GM19328 (cell line): ENCODE measurements at regions not wholly inside any gene's neighbourhood (a gene's known extent, or its start where the extent isn't known, plus 50 kb on each side); places are given as distances from the start of the nearest gene placed in this dataset.
"Not testable (repeated sequence)": the region's sequence is repeated elsewhere in the genome, so short reads cannot be mapped to it uniquely, and the experiment has no call there.

Source experiments
- ATAC-seq: cut with Tn5 transposase; IDR thresholded peaks from one replicate; pipeline ENCODE4 v1.9.1; 2021; ENCODE audit warnings: mild to moderate bottlenecking, moderate library complexity; ENCODE audit not compliant: unreplicated experiment

- ATAC-seq = no peak
Measured at GRCh38 chr4:155473420-155474095, 96.8 kb upstream of the MAP9 start.

- ATAC-seq = no peak
Measured at GRCh38 chr4:155468282-155468681, 91.5 kb upstream of the MAP9 start.

DNA sequence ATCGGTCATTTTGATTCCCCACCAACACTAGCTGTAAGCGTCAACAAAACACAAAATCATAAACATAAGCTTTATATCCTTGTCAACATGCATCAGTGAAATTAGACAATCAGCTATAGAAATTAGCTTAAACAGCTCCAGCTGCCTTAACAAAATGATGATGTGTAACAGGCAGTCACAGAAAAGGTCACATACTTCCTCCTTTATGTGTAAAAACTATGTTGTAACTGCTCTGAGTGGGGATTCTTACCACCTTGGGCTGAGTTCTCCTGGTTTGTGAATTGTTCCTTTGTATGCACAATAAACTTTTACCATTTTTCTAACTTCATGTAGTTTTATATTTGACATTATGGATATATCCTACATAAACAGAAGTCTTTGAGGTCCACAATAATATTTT lies 73.9 kb upstream of the MAP9 start:
- no peak for ATAC-seq

DNA sequence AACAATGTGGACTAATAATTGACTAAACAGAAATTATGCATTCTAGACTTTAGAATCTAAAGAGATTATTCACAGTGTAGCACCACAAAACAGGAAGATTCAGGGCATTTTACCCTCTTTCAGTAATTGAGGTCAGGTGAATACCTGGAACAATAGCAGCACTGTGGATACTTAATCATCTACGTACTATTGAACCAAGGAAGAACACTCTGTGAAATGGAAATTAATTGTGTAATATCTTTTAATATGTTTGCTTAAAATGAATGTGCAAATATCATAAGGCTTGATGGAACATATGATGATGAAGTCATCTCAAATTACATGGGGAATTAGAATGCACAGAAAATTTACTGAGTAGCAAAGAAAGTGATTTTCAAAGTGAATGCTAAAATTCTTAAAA lies 68.5 kb upstream of the MAP9 start:
- ATAC-seq = no peak

- no peak for ATAC-seq
Measured at GRCh38 chr4:155444721-155445120, 68.0 kb upstream of the MAP9 start.

GRCh38 chr4:155442267-155443105 lies 65.7 kb upstream of the MAP9 start:
- ATAC-seq = no peak

DNA sequence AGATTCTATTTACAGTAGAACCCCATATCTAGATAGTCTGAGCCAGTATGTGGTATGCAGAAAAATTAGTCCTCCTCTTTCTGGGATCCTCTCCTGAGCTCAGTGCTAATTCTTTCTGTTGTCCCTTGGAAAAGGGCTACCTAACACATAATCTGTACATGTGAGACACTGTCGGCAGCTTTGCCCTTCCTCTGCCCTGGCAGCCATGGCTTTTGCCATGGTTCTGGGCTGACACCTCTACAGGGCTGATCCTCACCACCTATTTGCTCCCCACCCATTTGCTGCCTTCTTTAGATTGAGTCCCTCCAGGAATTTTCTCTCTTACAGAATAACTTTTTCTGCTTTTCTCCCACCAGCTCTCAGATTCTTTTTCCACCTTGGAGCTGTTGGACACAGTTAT lies 64.7 kb upstream of the MAP9 start:
- ATAC-seq = no peak

- not testable (repeated sequence) for ATAC-seq
Measured at GRCh38 chr4:155439760-155440159, 63.0 kb upstream of the MAP9 start.

DNA sequence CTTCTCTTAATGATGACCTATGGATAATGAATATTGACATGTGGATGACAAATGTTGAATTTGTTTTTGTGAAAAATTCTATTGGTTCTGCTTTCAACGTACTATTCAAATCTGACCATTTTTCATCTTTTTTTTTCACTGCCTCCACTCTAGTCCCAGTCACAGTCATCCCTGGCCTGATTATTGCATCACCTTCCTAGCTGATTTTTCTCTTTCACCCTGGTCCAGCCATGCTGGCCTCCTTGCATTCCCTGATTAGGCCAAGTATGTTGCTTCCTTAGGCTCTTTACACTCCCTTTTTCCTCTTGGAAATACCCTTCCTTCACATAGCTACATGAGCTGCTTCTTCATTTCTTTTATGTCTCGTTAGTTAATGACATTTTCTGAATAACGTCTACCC lies 58.1 kb upstream of the MAP9 start:
- ATAC-seq = no peak

DNA sequence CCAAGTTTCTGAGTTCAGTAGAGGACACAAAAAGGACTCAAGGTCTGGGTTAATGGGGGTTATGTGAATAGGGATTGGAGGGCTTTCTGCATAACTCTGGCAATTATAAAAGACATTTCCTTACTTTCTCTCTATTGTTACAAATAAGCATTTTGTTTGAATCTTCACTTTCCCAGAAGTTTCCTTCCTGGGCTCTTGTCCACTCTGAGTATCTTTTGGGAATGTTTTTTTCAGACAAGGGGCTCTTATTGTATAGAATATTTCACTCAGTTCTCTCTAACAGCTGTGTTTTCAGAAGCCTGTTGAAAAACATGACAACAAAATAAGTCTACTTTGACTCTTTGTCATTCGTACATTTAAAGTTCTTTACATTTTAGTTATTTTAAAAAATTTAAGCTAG lies 57.6 kb upstream of the MAP9 start:
- ATAC-seq = no peak

DNA sequence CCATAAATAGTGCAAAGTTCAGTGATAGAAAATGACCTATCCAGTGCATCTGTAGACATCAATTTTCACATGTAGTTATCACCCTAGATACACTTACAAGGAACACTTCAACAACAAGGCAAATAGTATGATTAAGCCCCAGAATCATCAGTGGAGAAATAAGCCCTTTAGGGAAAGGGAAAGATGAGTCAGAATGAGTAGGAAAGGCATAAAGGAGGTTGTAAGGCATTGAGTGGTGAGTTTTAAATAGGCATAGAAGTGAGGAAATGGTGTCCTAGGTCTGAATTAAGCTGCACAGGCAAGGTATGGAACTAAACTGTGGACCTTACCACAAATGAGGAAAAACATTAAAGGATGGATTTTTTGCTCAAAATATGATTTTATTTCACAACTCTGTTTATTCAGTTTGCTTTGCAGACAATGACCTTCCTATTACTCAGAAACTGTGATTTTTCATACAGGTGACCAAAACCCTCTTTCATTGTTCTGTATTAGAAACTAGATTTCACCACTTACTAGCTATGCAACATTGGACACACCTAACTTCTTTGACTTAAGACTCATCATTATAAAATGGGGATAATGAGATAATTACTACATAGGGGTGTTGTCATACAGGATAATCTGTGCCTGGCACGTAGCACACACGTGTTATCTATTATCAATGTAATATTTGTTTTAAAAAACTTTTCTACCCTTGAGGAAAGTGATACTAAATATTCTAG lies 57.0 kb upstream of the MAP9 start:
- no peak for ATAC-seq

DNA sequence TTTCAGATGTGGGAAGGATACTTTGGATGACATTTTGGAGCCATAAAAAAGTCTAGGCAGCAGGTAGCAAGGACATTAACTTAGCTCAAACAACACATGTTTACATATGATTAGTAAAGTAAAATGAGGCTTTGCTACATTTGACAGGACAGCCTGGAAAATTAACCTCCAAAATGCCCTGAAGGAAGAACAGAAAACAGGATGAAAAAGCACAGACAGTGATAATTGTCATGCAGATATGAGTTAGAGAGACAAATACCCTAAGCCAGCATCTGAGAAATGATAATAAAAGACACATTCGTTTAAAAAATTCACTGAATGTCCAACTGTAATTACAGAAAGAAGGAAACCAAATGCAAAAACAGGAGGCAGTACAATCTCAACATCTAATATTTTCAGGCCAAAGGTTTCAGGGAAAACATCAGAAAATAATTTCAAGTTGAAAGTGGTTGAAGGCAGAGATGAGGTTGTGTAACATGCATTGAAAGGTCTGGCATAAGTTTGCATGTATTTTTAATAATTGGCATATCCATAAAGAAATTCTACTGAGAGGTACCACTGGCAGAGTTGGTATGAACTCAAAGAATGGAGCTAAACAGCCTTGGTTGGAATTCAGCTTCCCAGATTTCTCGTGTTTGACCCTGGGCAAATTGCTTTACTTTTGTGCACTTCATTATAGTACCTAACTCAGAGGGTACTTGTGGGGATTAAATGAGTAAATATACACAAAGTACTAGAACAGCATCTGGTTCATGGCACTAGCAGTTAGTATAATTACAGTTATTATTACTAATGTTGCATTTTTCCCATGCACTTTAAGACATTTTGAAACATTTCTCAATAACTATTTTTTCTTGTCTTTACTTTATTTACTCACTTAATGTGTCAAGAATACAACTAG lies 54.4 kb upstream of the MAP9 start:
- no peak for ATAC-seq

DNA sequence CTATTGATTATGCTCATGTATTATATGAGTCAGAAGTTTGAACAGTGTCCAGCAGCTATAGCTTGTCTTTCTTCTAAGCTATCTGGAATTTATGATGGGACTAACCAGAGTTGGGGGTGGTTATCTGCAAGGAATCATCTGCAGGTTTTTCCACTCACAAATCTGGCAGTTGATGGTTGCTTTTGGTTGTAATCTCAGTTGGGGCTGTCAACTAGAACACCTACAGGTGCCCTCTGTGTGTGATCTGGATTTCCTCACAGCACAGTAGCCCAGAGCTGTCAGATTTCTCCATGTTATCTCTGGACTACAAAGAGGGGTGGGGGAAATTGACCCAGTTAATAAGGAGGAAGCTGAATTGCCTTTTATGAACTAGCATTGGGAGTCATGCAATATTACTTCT lies 51.4 kb upstream of the MAP9 start:
- no peak for ATAC-seq

- ATAC-seq = no peak
Measured at GRCh38 chr4:155426953-155427352, 50.2 kb upstream of the MAP9 start.
